ENCODE measurements at regions not wholly inside any gene's neighbourhood (a gene's known extent, or its start where the extent isn't known, plus 50 kb on each side); places are given as distances from the start of the nearest gene placed in this dataset.

GRCh38 chr3:170809007-170809974 lies 60.7 kb downstream of the RPL22L1 start:
- TF ChIP-seq, protein P1, sequence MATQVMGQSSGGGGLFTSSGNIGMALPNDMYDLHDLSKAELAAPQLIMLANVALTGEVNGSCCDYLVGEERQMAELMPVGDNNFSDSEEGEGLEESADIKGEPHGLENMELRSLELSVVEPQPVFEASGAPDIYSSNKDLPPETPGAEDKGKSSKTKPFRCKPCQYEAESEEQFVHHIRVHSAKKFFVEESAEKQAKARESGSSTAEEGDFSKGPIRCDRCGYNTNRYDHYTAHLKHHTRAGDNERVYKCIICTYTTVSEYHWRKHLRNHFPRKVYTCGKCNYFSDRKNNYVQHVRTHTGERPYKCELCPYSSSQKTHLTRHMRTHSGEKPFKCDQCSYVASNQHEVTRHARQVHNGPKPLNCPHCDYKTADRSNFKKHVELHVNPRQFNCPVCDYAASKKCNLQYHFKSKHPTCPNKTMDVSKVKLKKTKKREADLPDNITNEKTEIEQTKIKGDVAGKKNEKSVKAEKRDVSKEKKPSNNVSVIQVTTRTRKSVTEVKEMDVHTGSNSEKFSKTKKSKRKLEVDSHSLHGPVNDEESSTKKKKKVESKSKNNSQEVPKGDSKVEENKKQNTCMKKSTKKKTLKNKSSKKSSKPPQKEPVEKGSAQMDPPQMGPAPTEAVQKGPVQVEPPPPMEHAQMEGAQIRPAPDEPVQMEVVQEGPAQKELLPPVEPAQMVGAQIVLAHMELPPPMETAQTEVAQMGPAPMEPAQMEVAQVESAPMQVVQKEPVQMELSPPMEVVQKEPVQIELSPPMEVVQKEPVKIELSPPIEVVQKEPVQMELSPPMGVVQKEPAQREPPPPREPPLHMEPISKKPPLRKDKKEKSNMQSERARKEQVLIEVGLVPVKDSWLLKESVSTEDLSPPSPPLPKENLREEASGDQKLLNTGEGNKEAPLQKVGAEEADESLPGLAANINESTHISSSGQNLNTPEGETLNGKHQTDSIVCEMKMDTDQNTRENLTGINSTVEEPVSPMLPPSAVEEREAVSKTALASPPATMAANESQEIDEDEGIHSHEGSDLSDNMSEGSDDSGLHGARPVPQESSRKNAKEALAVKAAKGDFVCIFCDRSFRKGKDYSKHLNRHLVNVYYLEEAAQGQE (IDR thresholded peaks at IDR 0.05; ENCODE audit: insufficient read depth in 1 of 2, low read depth in 2 of 2, low read length in 2 of 2) = no peak
- TF ChIP-seq TAF1 (IDR thresholded peaks at IDR 0.05; ENCODE audit: borderline replicate concordance, insufficient read depth, low read length) (no peak), POLR2AphosphoS5 (IDR thresholded peaks at IDR 0.05; ENCODE audit: low read depth, low read length) (no peak), SIN3A (IDR thresholded peaks at IDR 0.05; ENCODE audit: borderline replicate concordance, insufficient read depth, low read length) (no peak)

All from PFSK-1 (cell line).